GM12875 (cell line): ENCODE measurements at regions not wholly inside any gene's neighbourhood (a gene's known extent, or its start where the extent isn't known, plus 50 kb on each side); places are given as distances from the start of the nearest gene placed in this dataset.

Source experiments
- H3K4me3 ChIP-seq: one replicate; pipeline ENCODE4 v1.5.1; 2011; ENCODE audit warnings: low read depth, low read length, control low read depth
- CTCF ChIP-seq: IDR thresholded peaks from 2 replicates; pipeline ENCODE4 v1.5.1; 2011; ENCODE audit warnings: low read depth, mild to moderate bottlenecking, control low read depth, inconsistent platforms, low read length, moderate library complexity, borderline replicate concordance; ENCODE audit not compliant: insufficient read depth

GRCh38 chr3:28118087-28118486 lies 123.3 kb upstream of the CMC1 start:
- TF ChIP-seq CTCF, result no peak
- no peak overlapping the region for H3K4me3 ChIP-seq

GRCh38 chr3:28122227-28122626 lies 119.2 kb upstream of the CMC1 start:
- no peak for TF ChIP-seq CTCF
- H3K4me3 ChIP-seq, result no peak overlapping the region

- no peak for TF ChIP-seq CTCF
- H3K4me3 ChIP-seq, result no peak overlapping the region
Observed at GRCh38 chr3:28124882-28125281, 116.5 kb upstream of the CMC1 start.

GRCh38 chr3:28125342-28125741 lies 116.1 kb upstream of the CMC1 start:
- no peak overlapping the region for H3K4me3 ChIP-seq
- no peak for TF ChIP-seq CTCF

- no peak overlapping the region for H3K4me3 ChIP-seq
- TF ChIP-seq CTCF, result no peak
Observed at GRCh38 chr3:28130836-28131235, 110.6 kb upstream of the CMC1 start.

GRCh38 chr3:28132941-28133340 lies 108.5 kb upstream of the CMC1 start:
- H3K4me3 ChIP-seq, result no peak overlapping the region
- TF ChIP-seq CTCF, result no peak

- no peak for TF ChIP-seq CTCF
- H3K4me3 ChIP-seq, result no peak overlapping the region
Observed at GRCh38 chr3:28134198-28134597, 107.2 kb upstream of the CMC1 start.
